Endothelial cell of umbilical vein (primary cell): ENCODE measurements at regions not wholly inside any gene's neighbourhood (a gene's known extent, or its start where the extent isn't known, plus 50 kb on each side); places are given as distances from the start of the nearest gene placed in this dataset.

Source experiments
- POLR2AphosphoS5 ChIP-seq: IDR thresholded peaks from 2 replicates; pipeline ENCODE4 v1.6.1; 2012; ENCODE audit warnings: low read depth, mild to moderate bottlenecking, control low read depth, low read length, moderate library complexity; ENCODE audit not compliant: insufficient read depth
- TF ChIP-seq, protein P1 (sequence below), 2 donors: IDR thresholded peaks; 1 replicate in 1 of 2; 2 replicates in 1 of 2; pipeline ENCODE4 v1.5.1; 2011; ENCODE audit warnings: low read length in 2 of 2, mild to moderate bottlenecking in 2 of 2, moderate library complexity in 2 of 2, control low read depth in 1 of 2, inconsistent platforms in 1 of 2, low read depth in 1 of 2; ENCODE audit not compliant: insufficient read depth in 1 of 2; ENCODE audit errors: extremely low read depth in 1 of 2

DNA sequence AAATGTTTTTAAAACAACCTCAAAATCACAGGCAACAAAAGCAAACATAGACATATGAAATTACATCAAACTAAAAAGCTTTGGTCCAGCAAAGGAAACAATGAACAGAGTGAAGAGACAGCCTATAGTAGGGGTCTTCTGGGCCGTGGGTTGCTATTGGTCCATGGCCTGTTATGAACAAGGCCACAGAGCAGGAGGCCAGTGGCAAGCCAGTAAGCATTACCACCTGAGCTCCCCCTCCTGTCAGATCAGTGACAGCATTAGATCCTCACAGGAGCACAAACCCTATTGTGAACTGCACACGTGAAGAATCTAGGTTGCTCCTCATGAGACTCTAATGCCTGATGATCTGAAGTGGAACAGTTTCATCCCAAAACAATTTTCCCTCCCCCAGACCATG, 174.0 kb downstream of the DIO2 start:
- TF ChIP-seq, protein P1, sequence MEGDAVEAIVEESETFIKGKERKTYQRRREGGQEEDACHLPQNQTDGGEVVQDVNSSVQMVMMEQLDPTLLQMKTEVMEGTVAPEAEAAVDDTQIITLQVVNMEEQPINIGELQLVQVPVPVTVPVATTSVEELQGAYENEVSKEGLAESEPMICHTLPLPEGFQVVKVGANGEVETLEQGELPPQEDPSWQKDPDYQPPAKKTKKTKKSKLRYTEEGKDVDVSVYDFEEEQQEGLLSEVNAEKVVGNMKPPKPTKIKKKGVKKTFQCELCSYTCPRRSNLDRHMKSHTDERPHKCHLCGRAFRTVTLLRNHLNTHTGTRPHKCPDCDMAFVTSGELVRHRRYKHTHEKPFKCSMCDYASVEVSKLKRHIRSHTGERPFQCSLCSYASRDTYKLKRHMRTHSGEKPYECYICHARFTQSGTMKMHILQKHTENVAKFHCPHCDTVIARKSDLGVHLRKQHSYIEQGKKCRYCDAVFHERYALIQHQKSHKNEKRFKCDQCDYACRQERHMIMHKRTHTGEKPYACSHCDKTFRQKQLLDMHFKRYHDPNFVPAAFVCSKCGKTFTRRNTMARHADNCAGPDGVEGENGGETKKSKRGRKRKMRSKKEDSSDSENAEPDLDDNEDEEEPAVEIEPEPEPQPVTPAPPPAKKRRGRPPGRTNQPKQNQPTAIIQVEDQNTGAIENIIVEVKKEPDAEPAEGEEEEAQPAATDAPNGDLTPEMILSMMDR (IDR thresholded peaks at IDR 0.05; ENCODE audit: extremely low read depth in 1 of 2, insufficient read depth in 1 of 2, low read depth in 1 of 2, low read length in 2 of 2): no peak
- no peak for TF ChIP-seq POLR2AphosphoS5
